ENCODE measurements at regions not wholly inside any gene's neighbourhood (a gene's known extent, or its start where the extent isn't known, plus 50 kb on each side); places are given as distances from the start of the nearest gene placed in this dataset.
"Not testable (repeated sequence)": the region's sequence is repeated elsewhere in the genome, so short reads cannot be mapped to it uniquely, and the experiment has no call there.

GRCh38 chr13:19123502-19123901 lies 58.1 kb downstream of the TUBA3C start:
- DNase-seq (ENCODE audit: low spot score), result no peak

DNA sequence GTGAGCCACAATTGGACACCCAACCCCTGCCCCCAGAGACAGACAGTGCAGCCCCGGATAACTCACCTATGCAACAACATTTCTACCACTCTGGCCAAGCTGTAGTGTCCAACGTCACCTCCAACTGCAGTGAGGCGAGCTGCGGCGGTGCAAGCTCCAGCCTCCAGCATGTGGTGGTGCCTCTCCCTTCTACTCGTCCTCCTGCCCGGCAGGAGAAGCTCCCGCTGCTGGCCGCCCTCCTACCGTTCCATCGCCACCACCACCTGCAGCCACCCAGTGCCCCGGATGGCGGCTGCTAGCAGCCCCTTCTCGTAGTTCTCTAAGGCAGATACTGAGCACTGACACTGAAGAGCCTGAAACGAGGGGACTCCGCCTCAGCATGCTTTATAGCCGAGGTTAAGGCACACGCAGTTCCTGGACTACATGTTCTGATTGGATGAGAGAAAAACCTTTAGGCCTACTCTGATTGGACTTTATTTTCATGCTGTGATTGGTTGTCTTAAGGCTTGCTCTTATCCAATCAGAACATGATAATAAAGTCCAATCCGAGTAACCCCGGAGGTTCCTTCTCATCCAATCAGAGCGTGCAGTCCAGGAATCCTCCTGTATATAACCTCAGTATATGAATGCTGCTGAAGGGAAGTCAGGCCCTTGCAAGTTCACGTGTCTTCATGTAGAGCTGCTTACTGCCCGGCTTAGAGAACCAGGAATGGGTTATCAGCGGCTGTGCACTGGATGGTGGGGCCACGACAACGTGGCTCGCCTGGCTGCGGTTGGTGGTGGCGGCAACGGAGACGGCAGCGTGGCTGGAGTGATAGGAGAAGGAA lies 63.5 kb downstream of the TUBA3C start:
- DNase-seq (ENCODE audit: low spot score), result no peak

DNA sequence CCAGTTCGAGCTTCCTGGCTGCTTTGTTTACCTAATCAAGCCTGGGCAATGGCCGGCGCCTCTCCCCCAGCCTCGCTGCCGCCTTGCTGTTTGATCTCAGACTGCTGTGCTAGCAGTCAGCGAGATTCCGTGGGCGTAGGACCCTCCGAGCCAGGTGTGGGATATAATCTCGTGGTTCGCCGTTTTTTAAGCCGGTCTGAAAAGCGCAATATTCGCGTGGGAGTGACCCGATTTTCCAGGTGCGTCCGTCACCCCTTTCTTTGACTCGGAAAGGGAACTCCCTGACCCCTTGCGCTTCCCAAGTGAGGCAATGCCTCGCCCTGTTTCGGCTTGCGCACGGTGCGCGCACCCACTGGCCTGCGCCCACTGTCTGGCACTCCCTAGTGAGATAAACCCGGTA lies 72.4 kb downstream of the TUBA3C start:
- DNase-seq (ENCODE audit: low spot score), result not testable (repeated sequence)

DNA sequence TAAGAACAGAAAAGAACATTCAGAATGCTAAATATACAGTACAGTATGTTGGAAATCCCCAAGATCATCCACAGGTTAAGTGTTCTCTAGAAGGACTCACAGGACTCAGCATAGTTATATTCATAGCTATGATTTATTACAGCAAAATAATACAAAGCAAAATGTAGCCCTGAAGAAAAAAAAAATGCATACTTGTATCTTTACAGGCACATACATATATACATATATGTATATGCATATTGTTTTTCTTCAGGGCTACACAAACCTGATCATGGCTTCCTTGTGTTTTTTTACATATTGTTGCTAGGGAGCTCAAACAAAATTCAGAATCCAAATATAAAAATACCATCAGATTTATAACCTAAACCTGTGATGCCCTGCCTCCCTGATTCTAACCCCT lies 78.5 kb downstream of the TUBA3C start:
- no peak for DNase-seq (ENCODE audit: low spot score)

- DNase-seq (ENCODE audit: low spot score), result no peak
Observed at GRCh38 chr13:19093369-19093768, 88.3 kb downstream of the TUBA3C start.

GRCh38 chr13:19090495-19090894 lies 91.1 kb downstream of the TUBA3C start:
- no peak for DNase-seq (ENCODE audit: low spot score)

DNA sequence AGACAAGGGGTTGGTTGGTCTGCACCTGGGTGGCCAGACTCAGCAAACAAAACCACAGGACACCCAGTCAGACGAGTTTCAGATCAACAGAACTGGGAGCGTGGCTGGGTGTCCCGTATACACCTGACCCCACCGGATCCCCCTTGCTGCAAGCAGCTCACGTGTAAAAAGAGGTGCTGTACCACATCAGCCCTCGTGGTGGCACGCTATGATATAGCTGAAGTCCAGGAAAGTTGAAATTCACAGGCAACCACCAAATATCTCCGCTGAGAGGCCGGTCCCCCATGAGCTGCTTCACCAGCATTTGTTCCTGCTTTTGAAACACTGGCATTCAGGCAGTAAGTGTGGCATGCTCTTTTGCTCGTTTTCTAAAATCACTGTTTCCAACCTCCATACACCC lies 92.3 kb downstream of the TUBA3C start:
- DNase-seq (ENCODE audit: low spot score), result no peak

DNA sequence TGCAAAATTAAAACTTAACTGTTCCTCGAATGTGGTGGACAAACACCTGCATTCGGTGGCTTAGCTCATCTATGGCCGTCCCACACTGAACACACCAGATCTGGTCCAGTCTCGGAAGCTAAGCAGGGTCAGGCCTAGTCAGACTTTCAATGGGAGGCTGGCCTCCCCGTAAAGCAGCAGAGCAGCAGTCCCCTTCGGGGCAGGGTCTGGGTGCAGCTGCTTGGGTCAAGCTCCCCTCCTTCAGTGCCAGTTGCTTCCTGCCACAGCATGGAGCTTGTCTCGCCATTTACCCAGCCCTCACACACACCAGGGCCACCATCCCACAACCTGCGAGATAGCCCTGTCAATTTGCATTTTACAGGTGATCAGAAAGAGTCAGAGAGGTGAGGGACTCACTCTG lies 93.2 kb downstream of the TUBA3C start:
- no peak for DNase-seq (ENCODE audit: low spot score)

- DNase-seq (ENCODE audit: low spot score), result no peak
Observed at GRCh38 chr13:19085876-19086275, 95.7 kb downstream of the TUBA3C start.

DNA sequence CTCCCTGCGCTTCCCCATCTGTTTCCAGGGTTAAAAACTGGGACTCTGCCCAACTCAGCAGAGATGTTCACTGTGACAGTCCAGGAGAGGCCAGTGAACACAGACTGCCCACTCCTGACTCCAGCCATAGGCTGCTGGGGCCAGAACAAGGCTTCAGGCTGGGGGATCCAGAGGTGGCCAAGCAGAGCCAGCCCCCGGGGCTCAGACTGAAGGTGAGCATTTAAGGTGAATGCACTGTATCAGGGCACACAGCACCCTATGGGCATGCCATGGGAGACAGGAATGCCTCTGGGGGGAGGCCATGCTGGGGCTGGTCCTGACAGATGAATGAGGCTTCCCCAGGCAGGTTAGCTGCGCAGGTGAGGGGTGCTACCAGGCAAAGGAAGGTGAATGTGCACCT lies 96.4 kb downstream of the TUBA3C start:
- no peak for DNase-seq (ENCODE audit: low spot score)

GRCh38 chr13:19083340-19083739 lies 98.3 kb downstream of the TUBA3C start:
- DNase-seq (ENCODE audit: low spot score), result no peak

GRCh38 chr13:19075418-19075817 lies 106.2 kb downstream of the TUBA3C start:
- no peak for DNase-seq (ENCODE audit: low spot score)

DNA sequence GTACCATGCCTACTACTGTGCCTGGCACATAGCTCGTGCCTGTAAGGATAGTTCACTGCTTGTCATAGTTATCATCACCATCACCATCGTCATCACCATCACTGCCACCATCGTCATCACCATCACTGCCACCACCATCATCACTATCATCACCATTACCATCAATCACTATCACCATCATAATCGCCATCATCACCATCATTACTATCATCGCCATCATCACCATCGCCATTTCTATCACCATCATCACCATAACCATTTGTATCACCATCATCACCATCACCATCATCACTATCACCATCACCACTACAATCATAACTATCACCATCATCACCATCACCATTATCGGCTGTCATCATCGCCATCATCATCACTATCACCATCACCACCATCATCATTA lies 107.1 kb downstream of the TUBA3C start:
- no peak for DNase-seq (ENCODE audit: low spot score)

DNA sequence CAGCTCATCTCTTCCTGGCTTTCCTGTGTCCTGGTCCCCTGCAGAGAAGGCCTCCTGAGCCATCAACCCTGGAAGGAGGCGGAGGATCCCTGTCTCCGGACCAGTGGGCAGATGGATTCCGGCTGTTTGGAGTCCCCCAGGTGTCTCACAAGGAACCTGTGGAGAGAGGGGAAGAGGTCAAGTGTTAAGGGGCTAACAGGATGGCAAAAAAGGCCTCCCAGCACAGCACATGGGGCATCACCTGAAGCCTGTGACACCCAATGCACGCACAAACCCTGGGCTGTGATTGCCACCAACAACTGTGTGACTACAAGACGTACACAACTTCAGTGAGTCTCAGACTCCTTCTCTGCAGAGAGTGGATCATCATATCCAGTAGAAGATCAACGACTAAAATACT lies 107.5 kb downstream of the TUBA3C start:
- not testable (repeated sequence) for DNase-seq (ENCODE audit: low spot score)

DNA sequence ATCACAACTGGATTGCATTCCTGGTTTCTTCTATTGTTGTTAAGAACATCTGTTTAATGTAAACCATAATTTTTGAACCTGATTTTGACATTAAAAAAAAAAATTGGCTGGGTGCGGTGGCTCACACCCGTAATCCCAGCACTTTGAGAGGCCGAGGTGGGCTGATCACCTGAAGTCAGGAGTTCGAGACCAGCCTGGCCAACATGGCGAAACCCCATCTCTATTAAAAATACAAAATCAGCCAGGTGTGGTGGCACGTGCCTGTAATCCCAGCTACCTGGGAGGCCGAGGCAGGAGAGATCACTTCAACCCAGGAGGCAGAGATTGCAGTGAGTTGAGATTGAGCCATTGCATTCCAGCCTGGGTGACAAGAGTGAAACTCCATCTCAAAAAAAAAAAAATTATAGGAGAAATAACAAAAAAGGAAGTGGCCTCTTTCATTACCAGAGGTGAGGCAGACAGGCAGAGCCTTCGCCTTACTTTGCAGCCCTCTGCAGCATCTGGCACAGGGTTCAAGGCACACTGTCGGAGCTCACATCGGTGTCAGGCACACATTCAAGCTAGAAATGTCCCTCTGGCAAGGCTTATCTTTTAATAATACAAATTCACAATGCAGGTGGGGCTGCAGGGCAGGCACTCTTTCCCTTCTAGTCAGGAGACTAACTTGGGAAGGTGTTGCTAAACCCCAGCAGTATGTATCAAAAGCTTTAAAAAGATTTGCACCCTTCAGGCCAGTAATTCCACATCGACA lies 108.5 kb downstream of the TUBA3C start:
- not testable (repeated sequence) for DNase-seq (ENCODE audit: low spot score)

- no peak for DNase-seq (ENCODE audit: low spot score)
Observed at GRCh38 chr13:19072543-19072942, 109.1 kb downstream of the TUBA3C start.

- no peak for DNase-seq (ENCODE audit: low spot score)
Observed at GRCh38 chr13:19071161-19071936, 110.3 kb downstream of the TUBA3C start.

GRCh38 chr13:19070398-19070735 lies 111.3 kb downstream of the TUBA3C start:
- DNase-seq (ENCODE audit: low spot score), result no peak

DNA sequence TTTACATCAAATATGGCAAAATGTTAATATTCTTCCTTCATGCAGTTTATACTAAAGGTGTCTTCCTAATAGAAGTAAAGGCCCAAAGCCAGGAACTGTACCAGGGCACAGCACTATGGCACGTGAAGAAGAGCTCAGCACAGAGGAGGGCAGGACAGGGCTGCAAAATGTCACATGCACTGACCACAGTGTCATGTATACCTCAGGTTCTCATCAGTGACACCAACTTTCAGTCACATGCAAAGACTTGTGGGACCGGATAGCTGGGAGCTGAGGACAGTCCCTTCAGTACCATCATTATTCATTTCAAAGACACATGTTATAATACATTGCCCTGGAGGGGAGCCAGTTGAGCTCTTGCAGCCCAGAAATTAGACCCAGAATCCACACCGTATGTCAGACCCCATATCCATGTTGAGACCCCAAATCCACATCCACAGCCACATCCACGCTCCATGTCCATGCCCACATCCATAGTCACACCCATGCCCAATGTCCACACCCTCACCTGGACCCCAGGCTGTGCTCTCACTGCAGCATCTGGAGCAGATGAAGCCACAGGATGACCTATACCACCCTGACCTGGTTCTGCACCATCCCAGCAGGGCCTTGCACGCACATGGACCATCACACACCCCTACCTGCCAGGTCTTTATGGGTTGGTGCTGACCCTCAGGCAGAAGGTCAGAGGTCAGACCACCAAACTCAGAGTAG lies 111.8 kb downstream of the TUBA3C start:
- no peak for DNase-seq (ENCODE audit: low spot score)

GRCh38 chr13:19068691-19069090 lies 112.9 kb downstream of the TUBA3C start:
- DNase-seq (ENCODE audit: low spot score), result no peak

GRCh38 chr13:19067767-19068166 lies 113.9 kb downstream of the TUBA3C start:
- DNase-seq (ENCODE audit: low spot score), result no peak

DNA sequence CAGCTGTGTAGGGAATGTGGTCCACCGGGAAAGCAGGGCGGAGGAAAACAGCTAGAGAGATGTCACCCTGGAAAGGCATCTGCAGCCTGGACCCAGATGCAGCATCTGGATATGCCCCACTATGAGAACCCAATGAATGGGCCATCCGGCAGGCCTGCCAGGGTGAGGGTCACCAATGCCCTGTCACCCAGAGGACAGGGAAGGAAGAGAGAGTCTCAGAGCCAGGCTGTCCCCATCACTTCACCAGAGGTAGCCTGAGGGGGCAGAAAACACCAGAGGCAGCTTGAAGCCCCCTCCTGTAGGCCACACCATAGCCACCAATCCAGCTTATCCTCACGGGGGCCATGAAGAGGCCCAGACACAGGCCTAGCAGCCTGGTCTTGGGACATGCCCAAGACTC lies 118.8 kb downstream of the TUBA3C start:
- peak; percentile 6 for DNase-seq (ENCODE audit: low spot score)
